AG10803 (cell line): ENCODE measurements at regions not wholly inside any gene's neighbourhood (a gene's known extent, or its start where the extent isn't known, plus 50 kb on each side); places are given as distances from the start of the nearest gene placed in this dataset.

Experiments
- DNase-seq: peaks from one replicate; pipeline ENCODE4 v3.0.0; 2010; ENCODE audit warnings: low read depth
- H3K4me3 ChIP-seq: 2 replicates; pipeline ENCODE4 v1.5.1; 2011; ENCODE audit warnings: mild to moderate bottlenecking, low read length, control low read depth
- TF ChIP-seq, protein P1 (sequence below): conservative IDR thresholded peaks from 2 replicates; pipeline ENCODE4 v1.5.1; 2011; ENCODE audit warnings: mild to moderate bottlenecking, low read length, control low read depth, inconsistent platforms

DNA sequence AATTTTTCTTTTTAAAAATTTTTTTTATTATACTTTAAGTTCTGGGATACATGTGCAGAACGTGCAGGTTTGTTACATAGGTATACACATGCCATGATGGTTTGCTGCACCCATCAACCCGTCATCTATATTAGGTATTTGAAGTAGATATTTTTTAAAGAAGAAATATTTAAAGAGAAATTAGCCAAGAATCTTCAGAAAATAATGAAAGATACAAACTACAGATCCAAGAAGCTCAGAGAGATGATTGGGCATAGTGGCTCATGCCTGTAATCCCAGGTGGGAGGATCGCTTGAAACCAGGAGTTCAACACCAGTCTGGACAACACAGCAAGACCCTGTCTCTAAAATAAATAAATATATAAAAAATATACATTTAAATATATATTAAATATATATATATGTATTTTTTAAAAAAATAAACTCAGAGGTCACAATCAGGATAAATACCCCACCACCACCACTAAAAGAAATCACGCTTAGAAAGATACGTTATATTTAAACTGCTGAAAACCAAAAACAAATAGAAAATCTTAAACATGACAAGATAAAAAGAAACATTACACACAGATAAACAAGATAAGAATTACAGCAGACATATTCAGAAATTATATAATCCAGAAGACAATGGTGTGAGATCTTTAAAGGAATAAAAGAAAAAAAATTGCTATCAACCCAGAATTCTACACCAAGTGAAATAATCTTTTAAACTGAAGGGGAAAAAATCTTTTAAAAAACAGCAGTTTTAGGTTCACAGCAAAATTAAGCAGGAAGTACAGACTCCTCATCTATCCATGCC lies 57.5 kb downstream of the CSF2 start:
- DNase-seq, result no peak

DNA sequence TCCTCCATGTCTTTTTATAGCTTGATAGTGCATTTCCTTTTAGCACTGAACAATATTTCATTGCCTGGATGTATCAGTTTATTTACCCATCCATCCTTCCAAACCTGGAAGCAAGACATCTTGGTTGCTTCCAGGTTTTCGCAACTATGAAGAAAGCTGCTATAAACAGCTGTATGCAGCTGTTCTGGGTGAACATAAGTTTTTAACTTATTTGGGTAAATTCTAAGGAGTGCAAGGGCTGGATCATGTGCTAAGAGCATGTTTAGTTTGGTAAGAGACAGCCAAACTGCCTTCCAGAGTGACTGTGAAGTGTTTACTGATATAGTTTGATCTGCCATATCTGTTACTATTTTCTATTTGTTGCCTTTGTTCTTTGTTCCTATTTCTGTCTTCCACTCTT lies 58.5 kb downstream of the CSF2 start:
- no peak for DNase-seq
- TF ChIP-seq, protein P1, sequence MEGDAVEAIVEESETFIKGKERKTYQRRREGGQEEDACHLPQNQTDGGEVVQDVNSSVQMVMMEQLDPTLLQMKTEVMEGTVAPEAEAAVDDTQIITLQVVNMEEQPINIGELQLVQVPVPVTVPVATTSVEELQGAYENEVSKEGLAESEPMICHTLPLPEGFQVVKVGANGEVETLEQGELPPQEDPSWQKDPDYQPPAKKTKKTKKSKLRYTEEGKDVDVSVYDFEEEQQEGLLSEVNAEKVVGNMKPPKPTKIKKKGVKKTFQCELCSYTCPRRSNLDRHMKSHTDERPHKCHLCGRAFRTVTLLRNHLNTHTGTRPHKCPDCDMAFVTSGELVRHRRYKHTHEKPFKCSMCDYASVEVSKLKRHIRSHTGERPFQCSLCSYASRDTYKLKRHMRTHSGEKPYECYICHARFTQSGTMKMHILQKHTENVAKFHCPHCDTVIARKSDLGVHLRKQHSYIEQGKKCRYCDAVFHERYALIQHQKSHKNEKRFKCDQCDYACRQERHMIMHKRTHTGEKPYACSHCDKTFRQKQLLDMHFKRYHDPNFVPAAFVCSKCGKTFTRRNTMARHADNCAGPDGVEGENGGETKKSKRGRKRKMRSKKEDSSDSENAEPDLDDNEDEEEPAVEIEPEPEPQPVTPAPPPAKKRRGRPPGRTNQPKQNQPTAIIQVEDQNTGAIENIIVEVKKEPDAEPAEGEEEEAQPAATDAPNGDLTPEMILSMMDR, result no peak

More for the DNA sequence above, 57.5 kb downstream of the CSF2 start:
- H3K4me3 ChIP-seq, result no peak overlapping the region
- TF ChIP-seq, protein P1, result no peak

DNA sequence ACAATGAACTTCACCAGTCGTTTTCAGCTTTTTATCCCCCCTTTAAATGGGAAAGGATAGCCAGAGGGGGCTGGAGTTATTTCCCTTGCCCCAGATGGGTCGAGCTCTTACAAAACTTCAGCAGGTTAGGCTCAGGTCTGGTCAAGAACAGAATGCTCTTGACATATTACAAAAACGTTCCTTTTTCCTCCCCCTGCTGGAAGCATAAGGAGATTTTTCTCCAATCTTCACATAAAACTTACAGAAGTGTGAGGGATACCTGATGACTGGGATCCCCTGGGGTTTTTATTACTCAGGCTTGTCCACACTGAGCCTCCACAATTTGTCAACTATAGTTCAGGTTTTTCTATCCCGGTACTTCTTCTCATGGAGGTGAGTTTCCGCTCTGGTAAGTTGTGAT lies 60.8 kb downstream of the CSF2 start:
- TF ChIP-seq, protein P1, result peak; percentile 42
- H3K4me3 ChIP-seq, result no peak overlapping the region
- DNase-seq, result peak; percentile 5

More for the DNA sequence above, 58.5 kb downstream of the CSF2 start:
- H3K4me3 ChIP-seq, result no peak overlapping the region

DNA sequence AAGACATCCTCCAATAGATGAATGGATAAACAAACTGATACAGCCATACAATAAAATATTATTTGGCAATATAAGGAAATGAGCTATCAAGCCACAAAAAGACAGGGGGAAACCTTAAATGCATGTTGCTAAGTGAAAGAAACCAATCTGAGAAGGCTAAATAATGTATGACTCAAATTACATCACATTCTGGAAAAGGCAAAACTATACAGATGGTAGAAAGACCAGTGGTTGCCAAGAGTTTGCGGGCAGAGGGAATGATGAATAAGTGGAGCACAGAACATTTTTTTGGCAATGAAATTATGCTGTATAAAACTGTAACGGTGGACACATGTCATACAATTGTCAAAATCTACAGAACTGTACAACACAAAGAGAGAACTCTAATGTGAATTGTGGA lies 63.3 kb downstream of the CSF2 start:
- no peak overlapping the region for H3K4me3 ChIP-seq
- peak; percentile 86 for DNase-seq

DNA sequence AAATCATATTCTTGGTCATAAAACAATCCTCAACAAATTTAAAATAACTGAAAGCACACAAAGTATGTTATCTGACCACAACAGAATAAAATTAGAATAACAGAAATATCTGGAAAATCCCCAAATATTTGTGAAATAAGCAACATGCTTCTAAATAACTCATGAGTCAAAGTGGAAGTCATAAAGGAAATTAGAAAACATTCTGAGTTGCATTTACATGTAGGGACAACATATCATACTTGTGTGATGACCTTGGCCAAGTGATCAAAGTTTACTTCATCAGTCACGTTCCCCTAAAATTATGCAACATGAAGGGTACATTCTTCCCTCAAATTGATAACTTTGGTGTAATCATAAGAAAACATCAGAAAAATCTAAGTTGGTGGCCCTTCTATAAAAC lies 64.7 kb downstream of the CSF2 start:
- H3K4me3 ChIP-seq, result no peak overlapping the region
- peak; percentile 40 for DNase-seq
- TF ChIP-seq, protein P1, result no peak

More for the DNA sequence above, 63.3 kb downstream of the CSF2 start:
- TF ChIP-seq, protein P1, result no peak
